ENCODE measurements at regions not wholly inside any gene's neighbourhood (a gene's known extent, or its start where the extent isn't known, plus 50 kb on each side); places are given as distances from the start of the nearest gene placed in this dataset.
"Not testable (repeated sequence)": the region's sequence is repeated elsewhere in the genome, so short reads cannot be mapped to it uniquely, and the experiment has no call there.

DNA sequence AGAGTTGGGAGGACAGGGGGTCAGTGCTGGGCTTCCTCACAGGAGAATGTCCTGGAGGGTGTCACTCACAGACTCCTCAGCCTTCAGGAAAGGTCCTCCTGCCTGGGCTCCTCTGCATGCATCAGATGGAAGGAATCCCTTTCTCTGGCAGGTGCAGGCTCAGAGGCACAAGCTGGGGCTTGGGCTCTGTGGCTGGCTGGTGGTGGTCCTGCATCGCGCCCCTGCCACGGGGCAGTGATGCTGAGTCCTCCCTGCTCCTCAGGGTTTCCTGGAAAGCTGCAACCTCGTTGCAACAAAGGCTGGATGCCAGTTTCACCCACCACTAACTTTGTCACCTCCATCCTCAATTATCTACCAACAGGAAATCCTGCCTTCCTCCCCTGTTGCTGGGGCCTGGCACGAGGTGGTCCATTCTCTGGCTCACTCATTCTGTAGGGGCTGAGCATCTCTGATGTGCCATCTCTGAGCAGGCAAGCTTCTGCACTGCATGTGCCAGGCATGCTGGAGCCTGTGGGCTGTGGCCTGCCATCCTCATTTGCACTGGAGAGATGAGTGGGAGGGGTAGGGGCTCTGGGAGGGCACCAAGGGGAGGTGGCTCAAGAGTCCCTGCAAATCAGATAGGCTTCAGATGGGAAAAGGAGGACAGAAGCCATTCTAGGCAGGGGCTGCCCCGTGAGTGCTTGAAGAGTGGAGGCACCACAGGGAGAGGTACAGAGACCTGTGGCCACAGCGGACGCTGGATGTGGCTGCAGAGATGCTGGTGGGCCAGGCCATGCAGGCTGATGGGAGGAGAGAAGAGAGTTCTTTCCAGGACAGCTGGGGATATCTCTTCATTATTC, 272.6 kb upstream of the HS6ST1 start:
- DNase-seq (ENCODE audit: low spot score), result no peak
- intact Hi-C loops (cut with micrococcal nuclease), result no loop called here
- Mint-ChIP-seq H3K9me3 (no peaks in the 10 kb centered on the region), H3K4me3 (no peak overlapping the region), H3K4me1 (ENCODE audit: low read depth) (no peaks in the 10 kb centered on the region), H3K27me3 (ENCODE audit: insufficient read depth) (peaks cover 10% of the 10 kb centered on the region), H3K27ac (no peak overlapping the region), H3K36me3 (ENCODE audit: low read depth) (no peaks in the 10 kb centered on the region)

DNA sequence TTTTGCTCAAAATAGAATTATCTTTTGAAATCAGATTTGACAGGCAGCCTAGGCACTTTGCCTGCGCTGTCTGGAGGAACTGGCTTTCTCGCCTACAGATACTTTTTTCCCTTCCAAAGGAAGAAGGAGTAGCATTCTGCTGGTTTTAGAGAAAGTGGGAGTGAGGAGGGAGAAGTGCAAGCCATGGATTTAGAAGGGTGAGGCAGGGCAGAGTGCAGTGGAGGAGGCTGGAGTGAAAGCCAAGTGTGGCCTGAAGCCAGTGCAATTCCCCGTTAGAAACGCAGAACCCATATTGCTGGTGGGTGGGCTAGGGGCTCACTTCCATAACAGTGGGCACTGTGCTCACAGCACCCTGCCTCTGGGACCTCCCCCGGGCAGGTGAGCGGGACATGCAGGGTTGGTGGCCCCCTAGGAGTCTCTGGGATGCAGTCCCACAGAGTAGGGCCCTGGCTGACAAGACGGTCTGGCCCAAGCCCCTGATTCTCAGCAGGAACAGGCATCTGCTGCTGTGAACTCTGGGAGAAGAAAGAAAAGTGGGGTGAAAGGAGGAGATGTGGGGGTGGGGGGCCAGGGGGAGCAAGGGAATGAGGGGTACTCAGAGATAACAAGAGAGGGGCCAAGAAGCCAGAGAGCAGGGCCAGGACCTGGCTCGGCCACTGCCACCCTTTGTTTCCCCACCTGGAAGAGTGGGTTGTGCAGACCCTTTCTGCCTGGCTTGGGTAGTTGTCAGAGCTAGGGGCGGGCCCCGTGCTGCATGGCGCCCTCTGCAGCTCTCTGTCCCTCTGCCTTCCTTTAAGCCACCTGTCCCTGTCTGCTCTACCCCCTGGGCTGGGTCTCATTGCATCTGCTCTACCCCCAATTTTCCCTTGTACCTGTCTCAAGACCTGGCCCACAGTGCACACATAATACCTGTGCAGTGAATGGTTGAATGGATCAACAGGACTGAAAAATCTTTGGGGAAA, 273.5 kb upstream of the HS6ST1 start:
- Mint-ChIP-seq H3K36me3 (ENCODE audit: low read depth) (no peaks in the 10 kb centered on the region), H3K27ac (no peak overlapping the region), H3K4me1 (ENCODE audit: low read depth) (no peaks in the 10 kb centered on the region), H3K4me3 (no peak overlapping the region), H3K9me3 (no peaks in the 10 kb centered on the region), H3K27me3 (ENCODE audit: insufficient read depth) (peaks cover 10% of the 10 kb centered on the region)
- intact Hi-C loops (cut with micrococcal nuclease), result no loop called here
- DNase-seq (ENCODE audit: low spot score), result no peak

DNA sequence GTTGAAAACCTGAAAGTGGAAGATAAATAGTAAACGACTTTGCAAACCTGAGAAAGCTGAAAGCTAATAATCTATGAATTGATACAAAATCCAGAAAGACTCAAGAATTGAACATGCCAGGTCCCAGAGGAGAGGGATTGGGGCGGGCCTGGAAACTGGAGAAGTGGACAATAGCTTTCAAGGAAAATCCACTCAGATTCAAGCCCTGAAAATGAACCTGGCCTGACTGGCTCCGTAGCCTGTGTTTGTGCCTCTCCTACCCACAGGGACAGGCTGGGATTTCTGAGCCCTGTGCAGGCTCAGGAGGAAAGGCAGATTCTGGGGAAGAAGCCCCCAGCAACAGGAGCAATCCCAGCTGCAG, 274.8 kb upstream of the HS6ST1 start:
- no peak for DNase-seq (ENCODE audit: low spot score)
- Mint-ChIP-seq H3K36me3 (ENCODE audit: low read depth) (no peaks in the 10 kb centered on the region), H3K27ac (no peak overlapping the region), H3K9me3 (no peaks in the 10 kb centered on the region), H3K4me3 (no peak overlapping the region), H3K4me1 (ENCODE audit: low read depth) (no peaks in the 10 kb centered on the region), H3K27me3 (ENCODE audit: insufficient read depth) (peaks cover 10% of the 10 kb centered on the region)
- intact Hi-C loops (cut with micrococcal nuclease), result no loop called here

DNA sequence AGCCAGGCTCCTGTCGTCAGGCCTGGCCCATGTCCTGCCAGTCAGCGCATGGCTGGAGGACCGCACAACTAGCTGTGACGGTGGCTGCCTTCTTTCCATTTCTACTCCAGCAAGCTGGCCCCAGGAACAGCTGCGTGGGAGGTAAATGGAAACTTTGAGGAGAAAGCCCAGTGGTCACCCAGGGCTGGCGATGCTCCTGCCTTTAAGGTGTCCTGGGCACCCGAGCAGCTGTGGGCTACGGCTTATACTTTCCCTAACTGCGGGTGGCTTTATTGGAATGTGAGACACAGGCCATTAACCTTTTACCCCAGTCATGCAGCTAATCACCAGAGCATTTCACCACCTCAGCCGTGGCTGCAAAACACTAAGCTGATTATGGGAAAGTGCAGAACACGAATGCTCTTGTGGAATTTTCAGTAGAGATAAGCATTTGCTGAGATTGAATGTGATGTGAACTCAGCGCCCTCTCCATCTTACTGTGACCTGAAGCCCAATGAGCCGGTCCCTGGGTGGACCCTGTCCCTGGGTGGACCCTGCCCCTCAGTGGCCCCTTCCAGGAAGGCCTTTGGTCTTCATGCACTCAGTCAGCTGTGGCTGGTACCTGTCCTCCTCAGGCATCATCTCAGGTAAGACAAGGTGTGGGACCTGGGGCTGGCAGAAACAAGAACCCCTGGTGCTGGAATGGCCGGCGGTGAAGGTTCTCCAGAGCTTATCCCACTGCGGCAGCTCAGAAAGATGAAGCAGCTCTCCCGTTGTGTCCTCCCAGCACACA, 275.4 kb upstream of the HS6ST1 start:
- no peak overlapping the region for H3K4me3 Mint-ChIP-seq
- H3K27ac Mint-ChIP-seq, result no peak overlapping the region
- no peaks in the 10 kb centered on the region for H3K36me3 Mint-ChIP-seq (ENCODE audit: low read depth)
- no peak for DNase-seq (ENCODE audit: low spot score)
- no peaks in the 10 kb centered on the region for H3K9me3 Mint-ChIP-seq
- peaks cover 9% of the 10 kb centered on the region for H3K27me3 Mint-ChIP-seq (ENCODE audit: insufficient read depth)
- H3K4me1 Mint-ChIP-seq (ENCODE audit: low read depth), result no peaks in the 10 kb centered on the region
- intact Hi-C loops (cut with micrococcal nuclease), result no loop called here

DNA sequence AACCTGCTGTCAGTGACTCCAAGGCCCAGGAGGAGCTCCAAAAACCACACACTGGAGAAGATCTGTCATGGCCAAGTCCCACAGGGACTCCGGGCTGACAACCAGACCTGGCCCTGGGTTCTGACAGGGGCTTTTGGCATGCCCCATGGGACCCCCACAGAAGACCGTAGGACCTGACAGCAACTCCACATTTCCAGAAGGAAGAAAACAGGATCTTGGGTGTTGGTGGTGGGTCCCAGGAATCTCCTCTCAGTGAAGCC, 275.9 kb upstream of the HS6ST1 start:
- intact Hi-C loops (cut with micrococcal nuclease), result no loop called here
- no peak overlapping the region for H3K4me3 Mint-ChIP-seq
- no peaks in the 10 kb centered on the region for H3K4me1 Mint-ChIP-seq (ENCODE audit: low read depth)
- H3K36me3 Mint-ChIP-seq (ENCODE audit: low read depth), result no peaks in the 10 kb centered on the region
- no peak for DNase-seq (ENCODE audit: low spot score)
- peaks cover 5% of the 10 kb centered on the region for H3K27me3 Mint-ChIP-seq (ENCODE audit: insufficient read depth)
- H3K9me3 Mint-ChIP-seq, result no peaks in the 10 kb centered on the region
- no peak overlapping the region for H3K27ac Mint-ChIP-seq

DNA sequence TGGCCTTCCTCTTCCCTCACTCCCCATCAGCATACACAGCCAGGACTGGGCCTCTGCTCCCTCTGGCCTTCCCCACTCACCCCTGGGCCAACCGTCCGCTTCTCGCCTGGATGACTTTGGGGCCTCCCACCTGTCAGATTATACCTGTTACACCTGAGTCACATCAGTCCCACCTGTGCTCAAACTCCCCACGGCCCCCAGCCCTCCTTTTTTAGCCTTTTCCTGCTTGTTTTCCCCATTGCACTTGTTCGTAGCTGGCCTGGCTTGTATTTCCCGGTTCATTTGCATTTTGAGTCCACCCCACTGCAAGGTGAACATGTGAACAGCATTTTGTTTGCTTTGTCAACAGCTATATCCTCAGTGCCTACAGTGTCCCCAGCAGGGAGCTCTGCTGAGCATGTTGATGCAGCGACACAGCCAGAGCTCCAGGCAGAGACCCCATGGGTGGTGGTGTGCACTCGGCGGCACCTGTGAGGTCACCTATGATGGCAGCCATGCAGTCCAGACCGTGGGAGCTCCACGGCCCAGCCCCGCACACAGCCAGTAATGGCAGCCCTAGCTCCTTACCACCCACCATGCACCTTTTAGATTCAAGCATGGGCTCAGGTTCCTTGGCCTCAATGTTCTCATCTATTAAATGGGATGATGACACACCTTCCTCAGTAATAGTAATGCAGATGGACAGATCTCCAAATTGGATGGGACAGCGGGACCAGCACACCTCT, 276.4 kb upstream of the HS6ST1 start:
- Mint-ChIP-seq H3K9me3 (no peaks in the 10 kb centered on the region), H3K27me3 (ENCODE audit: insufficient read depth) (peaks cover 5% of the 10 kb centered on the region), H3K4me3 (no peak overlapping the region), H3K4me1 (ENCODE audit: low read depth) (no peaks in the 10 kb centered on the region), H3K36me3 (ENCODE audit: low read depth) (no peaks in the 10 kb centered on the region), H3K27ac (no peak overlapping the region)
- no peak for DNase-seq (ENCODE audit: low spot score)
- intact Hi-C loops (cut with micrococcal nuclease), result no loop called here

DNA sequence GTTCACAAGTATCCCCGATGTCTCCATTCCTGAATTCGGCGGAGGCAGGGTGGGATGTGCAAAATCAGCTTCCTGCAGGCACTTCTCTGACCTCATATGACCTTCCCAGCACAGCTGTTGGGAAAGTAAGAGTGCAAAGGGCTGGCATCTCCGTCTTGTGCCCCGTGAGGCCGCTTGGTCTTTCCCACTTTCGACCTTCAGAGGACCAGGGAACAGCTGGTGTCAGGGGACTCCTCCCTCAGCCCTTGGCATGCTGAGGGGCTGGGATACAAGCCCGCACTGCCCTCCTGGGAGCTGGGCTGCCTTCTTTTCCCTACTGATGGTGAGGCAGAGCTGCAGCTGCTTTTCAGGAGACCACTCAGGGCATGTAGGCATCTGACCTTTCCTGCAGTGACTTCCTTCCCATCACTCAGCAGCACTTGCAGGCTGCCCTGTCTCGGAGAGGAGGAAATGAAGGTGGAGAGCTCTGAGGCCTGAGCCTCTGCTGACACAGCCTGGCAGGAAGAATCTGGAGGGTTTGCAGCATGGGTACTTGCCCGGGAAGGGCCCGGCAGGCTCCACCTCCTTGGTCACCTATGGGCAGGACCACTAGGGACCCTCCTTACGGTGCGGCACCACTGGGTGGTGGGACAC, 277.2 kb upstream of the HS6ST1 start:
- no peak for DNase-seq (ENCODE audit: low spot score)
- Mint-ChIP-seq H3K4me3 (no peak overlapping the region), H3K27ac (no peak overlapping the region), H3K36me3 (ENCODE audit: low read depth) (no peaks in the 10 kb centered on the region), H3K9me3 (no peaks in the 10 kb centered on the region), H3K4me1 (ENCODE audit: low read depth) (no peaks in the 10 kb centered on the region), H3K27me3 (ENCODE audit: insufficient read depth) (peaks cover 2% of the 10 kb centered on the region)
- intact Hi-C loops (cut with micrococcal nuclease), result no loop called here

DNA sequence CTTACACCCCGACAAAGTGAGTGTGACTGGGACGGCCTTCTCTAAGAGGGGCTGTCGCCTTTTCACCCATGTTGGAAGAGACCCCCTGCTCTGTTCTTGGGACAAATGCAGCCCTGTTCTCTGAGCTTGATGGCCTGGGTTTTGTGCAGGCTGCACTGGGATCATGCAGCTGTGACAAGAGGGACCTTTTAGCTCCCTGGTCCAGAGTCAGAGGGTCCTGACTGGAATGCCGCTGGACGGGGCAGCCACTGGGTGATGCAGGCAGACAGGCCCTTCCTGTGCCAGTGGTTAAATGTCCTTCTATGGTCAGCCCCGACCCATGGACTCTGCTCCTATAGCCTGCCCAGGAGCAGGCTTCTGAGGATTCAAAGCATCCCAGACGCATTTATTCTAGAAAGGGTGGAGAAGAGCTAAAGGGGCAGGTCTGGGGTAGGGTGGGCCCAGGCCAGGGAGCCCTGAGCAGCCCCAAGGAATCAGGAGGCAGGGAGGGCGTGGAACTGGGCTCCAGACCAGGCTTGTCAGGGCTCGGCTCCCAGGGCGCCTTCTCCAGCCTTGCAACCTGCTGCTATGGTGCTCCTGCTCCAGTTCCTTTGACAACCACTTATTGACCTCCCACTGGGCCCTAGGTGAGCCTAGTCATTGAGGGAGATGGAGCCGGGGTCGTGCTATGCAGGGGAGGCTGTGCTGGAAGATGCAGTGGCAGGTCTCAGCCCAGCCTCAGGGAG, 277.9 kb upstream of the HS6ST1 start:
- DNase-seq (ENCODE audit: low spot score), result no peak
- no peaks in the 10 kb centered on the region for H3K36me3 Mint-ChIP-seq (ENCODE audit: low read depth)
- intact Hi-C loops (cut with micrococcal nuclease), result no loop called here
- H3K27ac Mint-ChIP-seq, result no peak overlapping the region
- H3K9me3 Mint-ChIP-seq, result no peaks in the 10 kb centered on the region
- H3K4me1 Mint-ChIP-seq (ENCODE audit: low read depth), result no peaks in the 10 kb centered on the region
- H3K27me3 Mint-ChIP-seq (ENCODE audit: insufficient read depth), result peaks cover 2% of the 10 kb centered on the region
- no peak overlapping the region for H3K4me3 Mint-ChIP-seq

DNA sequence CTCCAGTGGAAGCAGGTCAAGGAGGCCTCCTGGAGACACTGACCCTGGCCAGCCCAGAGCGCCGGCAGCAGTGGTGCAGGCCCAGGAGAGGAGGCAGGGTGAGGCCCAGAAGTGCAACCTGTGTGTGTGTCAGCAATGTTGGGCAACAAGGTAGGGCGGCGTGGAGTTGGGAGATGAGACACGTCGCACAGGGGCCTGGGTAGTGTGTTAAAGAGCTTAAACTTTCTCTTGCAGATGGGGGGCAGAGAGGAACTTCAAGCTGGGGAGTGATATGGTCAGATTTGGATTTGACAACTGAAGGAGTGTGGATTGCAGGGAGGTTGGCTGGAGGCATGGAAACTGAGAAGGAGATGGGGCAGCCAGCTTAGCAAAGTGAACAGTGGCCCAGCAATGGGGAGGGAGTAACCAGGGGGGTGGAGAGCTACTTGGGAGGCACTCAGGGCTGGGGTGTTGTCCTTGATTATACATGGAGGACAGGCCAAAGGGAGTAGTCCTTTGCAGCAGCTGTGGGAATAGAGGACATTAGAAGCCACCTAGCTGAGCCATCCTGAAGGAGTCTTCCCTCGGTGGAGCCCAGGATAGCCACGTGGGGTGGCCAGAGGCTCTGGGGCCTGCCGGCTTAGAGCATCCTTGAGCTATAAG, 278.6 kb upstream of the HS6ST1 start:
- no peaks in the 10 kb centered on the region for H3K9me3 Mint-ChIP-seq

DNA sequence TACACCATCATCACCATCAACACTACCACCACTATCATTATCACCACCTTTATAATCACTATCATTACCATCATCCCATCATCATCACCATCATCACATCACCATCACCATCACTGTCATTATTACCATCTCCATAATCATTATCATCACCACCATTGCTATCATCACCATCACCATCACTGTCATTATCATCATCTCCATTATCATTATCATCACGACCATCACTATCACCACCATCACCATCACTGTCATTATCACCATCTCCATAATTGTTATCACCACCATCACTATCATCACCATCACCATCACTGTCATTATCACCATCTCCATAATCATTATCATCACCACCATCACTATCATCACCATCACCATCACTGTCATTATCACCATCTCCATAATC, 279.6 kb upstream of the HS6ST1 start:
- H3K27me3 Mint-ChIP-seq (ENCODE audit: insufficient read depth); H3K27ac Mint-ChIP-seq; H3K4me1 Mint-ChIP-seq (ENCODE audit: low read depth); DNase-seq (ENCODE audit: low spot score); H3K4me3 Mint-ChIP-seq; H3K36me3 Mint-ChIP-seq (ENCODE audit: low read depth); H3K9me3 Mint-ChIP-seq; intact Hi-C loops (cut with micrococcal nuclease): not testable (repeated sequence)

More for the DNA sequence above, 278.6 kb upstream of the HS6ST1 start:
- intact Hi-C loops (cut with micrococcal nuclease), result no loop called here
- H3K4me1 Mint-ChIP-seq (ENCODE audit: low read depth), result no peaks in the 10 kb centered on the region
- no peaks in the 10 kb centered on the region for H3K36me3 Mint-ChIP-seq (ENCODE audit: low read depth)
- H3K4me3 Mint-ChIP-seq, result no peak overlapping the region
- no peak for DNase-seq (ENCODE audit: low spot score)
- peaks cover 2% of the 10 kb centered on the region for H3K27me3 Mint-ChIP-seq (ENCODE audit: insufficient read depth)
- no peak overlapping the region for H3K27ac Mint-ChIP-seq

DNA sequence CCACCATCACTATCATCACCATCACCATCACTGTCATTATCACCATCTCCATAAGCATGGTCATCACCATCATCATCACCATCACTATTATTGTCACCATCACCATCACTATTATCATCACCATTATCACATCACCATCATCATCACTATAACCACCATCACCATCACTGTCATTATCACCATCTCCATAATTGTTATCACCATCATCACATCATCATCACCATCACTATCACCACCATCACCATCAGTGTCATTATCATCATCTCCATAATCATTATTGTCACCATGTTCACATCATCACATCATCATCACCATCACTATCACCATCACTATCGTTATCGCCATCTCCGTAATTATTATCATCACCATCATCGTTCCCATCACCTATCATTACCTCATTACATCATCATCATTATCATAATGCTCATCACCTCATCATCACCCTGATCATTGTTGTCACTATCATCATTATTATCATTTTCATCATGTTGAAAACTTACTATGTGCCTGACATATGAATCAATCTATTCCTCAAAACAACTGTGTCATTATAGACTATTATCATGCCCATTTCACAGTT, 280.3 kb upstream of the HS6ST1 start:
- H3K36me3 Mint-ChIP-seq (ENCODE audit: low read depth), result no peaks in the 10 kb centered on the region
- no peak overlapping the region for H3K4me3 Mint-ChIP-seq
- no peak overlapping the region for H3K27ac Mint-ChIP-seq
- H3K27me3 Mint-ChIP-seq (ENCODE audit: insufficient read depth), result peaks cover 2% of the 10 kb centered on the region
- no peaks in the 10 kb centered on the region for H3K9me3 Mint-ChIP-seq
- intact Hi-C loops (cut with micrococcal nuclease), result no loop called here
- H3K4me1 Mint-ChIP-seq (ENCODE audit: low read depth), result no peaks in the 10 kb centered on the region
- DNase-seq (ENCODE audit: low spot score), result no peak

All from activated T-helper 1 cell treated with anti-CD3 and anti-CD28 coated beads, Interleukin-12 subunit alpha, Interleukin-12 subunit beta, Interleukin-2, Interleukin-4 antibody, amounts not matched to agents 30 ng/mL and 10 ng/mL and 1 ng/mL, durations not matched to agents 14 hours and 24 hours and 36 hours (primary cell).